Esophagus squamous epithelium (tissue), 5 donors: ENCODE measurements at regions not wholly inside any gene's neighbourhood (a gene's known extent, or its start where the extent isn't known, plus 50 kb on each side); places are given as distances from the start of the nearest gene placed in this dataset.

Experiments used
- DNase-seq: peaks from one replicate; lab custom pipeline; 2025; lab: John Stamatoyannopoulos, UW
- H3K27ac ChIP-seq, 4 donors: fragments of 200-600 bp; sonication (generic); one replicate each; pipeline ENCODE4 v1.5.1; 2016 to 2019; ENCODE audit warnings: mild to moderate bottlenecking in 1 of 4
- H3K27me3 ChIP-seq, 4 donors: fragments of 200-600 bp; sonication (generic); 1 replicate in 3 of 4; 2 replicates in 1 of 4; pipeline versions ENCODE4 v1.5.1 to v1.6.0; 2017 to 2021; ENCODE audit warnings: antibody characterized with exemption in 1 of 4
- H3K36me3 ChIP-seq, 3 donors: fragments of 200-600 bp; sonication (generic); one replicate each; pipeline ENCODE4 v1.5.1; 2016 to 2019
- H3K4me1 ChIP-seq, 3 donors: fragments of 200-600 bp; sonication (generic); one replicate each; pipeline ENCODE4 v1.5.1; 2017 to 2019
- H3K4me3 ChIP-seq, 4 donors: fragments of 200-600 bp; sonication (generic); 1 replicate in 3 of 4; 2 replicates in 1 of 4; pipeline ENCODE4 v1.5.1; 2016 to 2019; ENCODE audit warnings: mild to moderate bottlenecking in 2 of 4, moderate library complexity in 1 of 4
- H3K9me3 ChIP-seq, 3 donors: fragments of 200-600 bp; sonication (generic); one replicate each; pipeline ENCODE4 v1.5.1; 2016 to 2019
- CTCF ChIP-seq, 6 experiments: fragments of 450-650 bp in 4 of 6; fragments of 200-600 bp in 2 of 6; sonication (generic) in 2 of 6; IDR thresholded peaks; one replicate each; pipeline ENCODE4 v1.5.1; 2016 to 2019; ENCODE audit warnings: antibody characterized with exemption in 6 of 6, mild to moderate bottlenecking in 4 of 6, moderate library complexity in 4 of 6
- POLR2A ChIP-seq, 4 donors: fragments of 450-650 bp; IDR thresholded peaks; one replicate each; pipeline ENCODE4 v1.6.1; 2017; ENCODE audit warnings: antibody characterized with exemption in 4 of 4, mild to moderate bottlenecking in 4 of 4, moderate library complexity in 3 of 4
- WGBS, 2 donors: methylation state at CpG; one replicate each; pipeline ENCODE4 v1.1.5; 2018; 5-methylcytosine and 5-hydroxymethylcytosine counted together
- intact Hi-C: fragments of 100-400 bp; cut with DNase I; formaldehyde crosslinking; loops from one replicate; pipeline ENCODE4 v1.15.0; 2022
- donor health status: DM: yes; HTN: yes; CAD: no.

GRCh38 chr10:131802156-131802915, 98.5 kb upstream of the PPP2R2D start:
- H3K27ac ChIP-seq, result no peak overlapping the region
- no peaks in the 10 kb centered on the region for H3K4me1 ChIP-seq
- H3K36me3 ChIP-seq, result no peaks in the 10 kb centered on the region
- WGBS, 2 donors, result 92 to 93% methylated on average over 9 to 16 of the region's 16 CpGs
- peaks cover 0 to 8% (median 0%) of the 10 kb centered on the region in 4 donors for H3K27me3 ChIP-seq
- TF ChIP-seq POLR2A (IDR thresholded peaks at IDR 0.05), result no peak
- no peak for TF ChIP-seq CTCF (IDR thresholded peaks at IDR 0.05)
- peaks cover 0 to 26% (median 11%) of the 10 kb centered on the region in 3 donors for H3K9me3 ChIP-seq
- H3K4me3 ChIP-seq, result no peak overlapping the region
- no peak for DNase-seq
- intact Hi-C loops, result no loop called here

- TF ChIP-seq POLR2A (IDR thresholded peaks at IDR 0.05) (no peak), CTCF (IDR thresholded peaks at IDR 0.05) (no peak)
- Histone ChIP-seq H3K27ac (no peak overlapping the region), H3K9me3 (peaks cover 0 to 19% (median 11%) of the 10 kb centered on the region in 3 donors), H3K4me1 (no peaks in the 10 kb centered on the region), H3K4me3 (no peak overlapping the region), H3K36me3 (no peaks in the 10 kb centered on the region), H3K27me3 (peaks cover 0 to 1% (median 0%) of the 10 kb centered on the region in 4 donors)
- no peak for DNase-seq
- intact Hi-C loops, result no loop called here
- 46 to 50% methylated on average over 12 to 13 of the region's 13 CpGs for WGBS, 2 donors
Observed at GRCh38 chr10:131802996-131803395, 97.8 kb upstream of the PPP2R2D start.

- H3K36me3 ChIP-seq, result no peaks in the 10 kb centered on the region
- no peak for TF ChIP-seq CTCF (IDR thresholded peaks at IDR 0.05)
- no peak for TF ChIP-seq POLR2A (IDR thresholded peaks at IDR 0.05)
- DNase-seq, result no peak
- WGBS, 2 donors, result 69 to 92% methylated on average over 6 to 9 of the region's 9 CpGs
- intact Hi-C loops, result no loop called here
- peaks cover 0 to 13% (median 11%) of the 10 kb centered on the region in 3 donors for H3K9me3 ChIP-seq
- no peak overlapping the region for H3K27ac ChIP-seq
- no peaks in the 10 kb centered on the region for H3K4me1 ChIP-seq
- no peak overlapping the region for H3K4me3 ChIP-seq
- peaks cover 0 to 6% (median 0%) of the 10 kb centered on the region in 4 donors for H3K27me3 ChIP-seq
Observed at GRCh38 chr10:131803860-131804425, 96.9 kb upstream of the PPP2R2D start.

- Histone ChIP-seq H3K27ac (no peak overlapping the region), H3K4me3 (no peak overlapping the region), H3K4me1 (no peaks in the 10 kb centered on the region), H3K9me3 (peaks cover 0 to 6% (median 6%) of the 10 kb centered on the region in 3 donors), H3K36me3 (no peaks in the 10 kb centered on the region), H3K27me3 (peaks cover 0 to 13% (median 0%) of the 10 kb centered on the region in 4 donors)
- TF ChIP-seq CTCF (IDR thresholded peaks at IDR 0.05), result no peak
- TF ChIP-seq POLR2A (IDR thresholded peaks at IDR 0.05), result no peak
- WGBS, 2 donors, result 82 to 85% methylated on average over 20 of the region's 20 CpGs
- DNase-seq, result no peak
- intact Hi-C loops, result no loop called here
Observed at GRCh38 chr10:131804551-131805295, 96.1 kb upstream of the PPP2R2D start.

- H3K36me3 ChIP-seq, result no peaks in the 10 kb centered on the region
- intact Hi-C loops, result no loop called here
- no peak for TF ChIP-seq POLR2A (IDR thresholded peaks at IDR 0.05)
- TF ChIP-seq CTCF (IDR thresholded peaks at IDR 0.05), result no peak
- 64 to 83% methylated on average over 1 to 4 of the region's 4 CpGs for WGBS, 2 donors
- peaks cover 0 to 23% (median 0%) of the 10 kb centered on the region in 4 donors for H3K27me3 ChIP-seq
- no peak for DNase-seq
- no peak overlapping the region for H3K4me3 ChIP-seq
- no peaks in the 10 kb centered on the region for H3K4me1 ChIP-seq
- no peaks in the 10 kb centered on the region for H3K9me3 ChIP-seq
- no peak overlapping the region for H3K27ac ChIP-seq
Observed at GRCh38 chr10:131805696-131806095, 95.1 kb upstream of the PPP2R2D start.
